NT2/D1 (cell line): ENCODE measurements at regions not wholly inside any gene's neighbourhood (a gene's known extent, or its start where the extent isn't known, plus 50 kb on each side); places are given as distances from the start of the nearest gene placed in this dataset.

ENCODE experiments used
- SUZ12 ChIP-seq: IDR thresholded peaks from 2 replicates; pipeline ENCODE4 v1.6.1; 2011; ENCODE audit not compliant: insufficient read length, insufficient read depth; ENCODE audit errors: extremely low read depth
- ZNF274 ChIP-seq: IDR thresholded peaks from 2 replicates; pipeline ENCODE4 v1.6.1; 2011; ENCODE audit warnings: mild to moderate bottlenecking, low read depth, low read length

- no peak for TF ChIP-seq SUZ12
- no peak for TF ChIP-seq ZNF274
Observed at GRCh38 chr2:146246002-146246735, 1598.7 kb upstream of the ACVR2A start.
